ENCODE measurements at regions not wholly inside any gene's neighbourhood (a gene's known extent, or its start where the extent isn't known, plus 50 kb on each side); places are given as distances from the start of the nearest gene placed in this dataset.

GRCh38 chr5:125720721-125721120 is 702.5 kb upstream of the GRAMD2B start:
- DNase-seq: no peak

- no peak for DNase-seq
Observed at GRCh38 chr5:125722550-125722949, 700.7 kb upstream of the GRAMD2B start.

GRCh38 chr5:125725691-125726090 is 697.5 kb upstream of the GRAMD2B start:
- DNase-seq: no peak

- DNase-seq: no peak
Observed at GRCh38 chr5:125743939-125744338, 679.3 kb upstream of the GRAMD2B start.

- no peak for DNase-seq
Observed at GRCh38 chr5:125746917-125747316, 676.3 kb upstream of the GRAMD2B start.

GRCh38 chr5:125750147-125750860 is 672.9 kb upstream of the GRAMD2B start:
- DNase-seq: no peak

- DNase-seq: no peak
Observed at GRCh38 chr5:125750861-125751186, 672.4 kb upstream of the GRAMD2B start.

- DNase-seq: no peak
Observed at GRCh38 chr5:125756456-125756855, 666.8 kb upstream of the GRAMD2B start.

- DNase-seq: no peak
Observed at GRCh38 chr5:125766706-125767105, 656.5 kb upstream of the GRAMD2B start.

GRCh38 chr5:125775896-125776295 is 647.3 kb upstream of the GRAMD2B start:
- no peak for DNase-seq

- DNase-seq: no peak
Observed at GRCh38 chr5:125776656-125777139, 646.5 kb upstream of the GRAMD2B start.

GRCh38 chr5:125778791-125779190 is 644.4 kb upstream of the GRAMD2B start:
- no peak for DNase-seq

- no peak for DNase-seq
Observed at GRCh38 chr5:125785407-125785806, 637.8 kb upstream of the GRAMD2B start.

- no peak for DNase-seq
Observed at GRCh38 chr5:125786021-125786420, 637.2 kb upstream of the GRAMD2B start.

- no peak for DNase-seq
Observed at GRCh38 chr5:125793470-125793869, 629.7 kb upstream of the GRAMD2B start.

GRCh38 chr5:125794922-125795321 is 628.3 kb upstream of the GRAMD2B start:
- DNase-seq: no peak

- DNase-seq: no peak
Observed at GRCh38 chr5:125798307-125798706, 624.9 kb upstream of the GRAMD2B start.

GRCh38 chr5:125812651-125813050 is 610.6 kb upstream of the GRAMD2B start:
- no peak for DNase-seq

- no peak for DNase-seq
Observed at GRCh38 chr5:125813221-125813974, 609.8 kb upstream of the GRAMD2B start.

GRCh38 chr5:125814119-125814518 is 609.1 kb upstream of the GRAMD2B start:
- DNase-seq: no peak

- DNase-seq: no peak
Observed at GRCh38 chr5:125823572-125823971, 599.6 kb upstream of the GRAMD2B start.

- no peak for DNase-seq
Observed at GRCh38 chr5:125826214-125826613, 597.0 kb upstream of the GRAMD2B start.

- no peak for DNase-seq
Observed at GRCh38 chr5:125829349-125829748, 593.9 kb upstream of the GRAMD2B start.

- no peak for DNase-seq
Observed at GRCh38 chr5:125833398-125833797, 589.8 kb upstream of the GRAMD2B start.
